Activated CD8-positive, alpha-beta memory T cell treated with anti-CD3 and anti-CD28 coated beads for 36 hours (primary cell): ENCODE measurements at regions not wholly inside any gene's neighbourhood (a gene's known extent, or its start where the extent isn't known, plus 50 kb on each side); places are given as distances from the start of the nearest gene placed in this dataset.

Source experiments
- CTCF ChIA-PET: fragments of 350-600 bp; sonication (Branson Sonifier 250); formaldehyde crosslinking; loops from one replicate; lab custom pipeline; 2021; ENCODE audit warnings: antibody characterized with exemption; lab: Charles Lee
- POLR2A ChIA-PET: fragments of 350-600 bp; sonication (Branson Sonifier 250); formaldehyde crosslinking; loops from one replicate; lab custom pipeline; 2021; ENCODE audit warnings: antibody characterized with exemption; lab: Charles Lee

DNA sequence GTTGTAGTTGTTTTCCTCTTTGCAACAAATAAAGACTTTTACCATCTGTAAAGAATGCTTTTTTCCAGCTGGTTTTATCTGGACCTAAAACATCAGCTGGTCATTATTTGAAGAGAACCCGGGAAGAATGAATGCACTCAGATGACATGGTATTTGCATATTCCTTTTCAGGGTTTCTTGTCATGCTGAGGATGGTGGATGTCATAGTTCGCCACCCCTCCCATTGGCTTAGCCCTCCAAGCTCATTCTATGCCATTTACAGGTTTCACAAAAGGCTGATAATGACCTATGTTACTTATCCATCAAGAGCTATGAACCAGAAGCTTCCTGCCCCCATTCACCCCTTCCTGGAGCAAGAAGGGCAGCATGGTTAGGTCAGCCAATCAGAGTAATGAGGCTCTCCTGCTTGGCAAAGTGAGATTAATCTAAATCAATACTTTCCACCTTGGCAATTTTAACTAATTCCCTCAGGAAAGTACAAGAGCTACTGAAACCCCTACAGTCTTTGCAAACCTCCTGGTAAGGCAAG, 440.5 kb upstream of the TLE4 start:
- POLR2A ChIA-PET, result no interaction called here
- CTCF ChIA-PET, result interaction anchor here (0.8 kb wide), 1 partner anchor 204 kb away, joined by 3 read pairs; no protein-coding TSS in a partner anchor

DNA sequence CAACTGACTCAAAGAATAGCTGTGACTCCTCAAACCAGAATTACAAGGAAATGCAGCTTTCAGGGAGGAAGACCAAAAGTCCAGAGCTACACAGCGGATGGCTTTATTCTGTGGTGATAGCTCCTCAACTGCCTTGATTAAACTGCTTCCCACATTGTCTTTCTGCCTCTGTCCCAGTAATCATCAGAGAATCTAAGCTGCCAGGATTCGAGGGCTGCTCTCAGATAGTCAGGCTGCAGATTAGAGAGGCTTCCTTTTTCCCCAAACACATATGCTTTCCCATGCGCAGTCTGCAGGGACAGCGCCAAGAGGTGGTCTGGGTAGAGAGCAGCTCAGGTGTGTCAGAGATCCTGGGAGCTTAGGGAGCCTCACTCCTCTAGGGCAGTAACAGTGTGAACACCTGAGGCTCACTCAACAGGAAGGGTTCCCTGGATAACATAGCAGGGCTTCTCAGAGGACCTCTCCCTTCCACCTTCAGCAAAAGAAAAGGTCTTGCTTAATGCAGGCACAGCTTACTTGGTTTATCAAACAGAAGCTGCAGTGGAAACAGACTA, 439.9 kb upstream of the TLE4 start:
- ChIA-PET CTCF (interaction anchor here (0.8 kb wide), 1 partner anchor 203 kb away, joined by 3 read pairs; no protein-coding TSS in a partner anchor), POLR2A (no interaction called here)

DNA sequence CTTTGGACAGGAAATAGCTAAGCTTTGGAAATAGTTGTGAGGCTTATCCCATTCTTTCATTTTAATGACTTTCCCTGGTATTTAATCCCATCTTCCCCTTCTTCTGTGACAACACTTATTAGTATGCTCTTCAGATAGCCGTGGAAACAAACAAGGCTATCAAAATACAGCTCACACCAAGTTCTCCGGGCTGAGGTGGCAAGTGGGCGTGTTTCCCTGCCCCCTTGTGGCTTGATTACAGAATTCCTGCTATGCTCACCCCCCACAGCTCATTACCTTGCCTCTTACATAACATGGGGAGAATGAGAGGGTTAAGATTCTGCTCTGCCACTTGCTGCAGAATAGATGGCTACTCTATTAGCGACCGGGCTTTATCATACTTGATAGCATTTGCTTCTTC, 437.1 kb upstream of the TLE4 start:
- CTCF ChIA-PET, result no interaction called here
- POLR2A ChIA-PET, result no interaction called here

- ChIA-PET CTCF (no interaction called here), POLR2A (no interaction called here)
Measured at GRCh38 chr9:79135681-79136415, 435.9 kb upstream of the TLE4 start.

GRCh38 chr9:79140751-79141150, 431.0 kb upstream of the TLE4 start:
- ChIA-PET CTCF (no interaction called here), POLR2A (no interaction called here)

DNA sequence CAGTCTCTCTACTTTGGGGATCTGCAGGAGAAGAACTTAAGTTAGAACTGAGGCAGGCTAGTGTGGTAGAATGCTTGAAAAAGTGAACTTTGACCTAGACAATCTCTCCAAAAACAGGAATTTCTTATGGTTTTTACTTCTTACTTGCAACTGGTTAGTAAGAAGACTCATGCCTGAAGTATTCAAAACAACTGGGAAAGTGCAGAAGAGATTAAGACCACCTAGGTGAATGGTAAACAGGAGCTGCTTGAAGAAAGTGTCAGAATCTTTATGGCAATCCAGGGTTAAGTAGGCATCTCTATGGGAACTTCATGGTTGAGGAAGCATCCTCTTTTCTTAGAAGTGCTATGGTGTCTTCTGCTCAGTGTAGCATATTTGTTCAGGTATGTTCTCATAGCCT, 428.6 kb upstream of the TLE4 start:
- ChIA-PET CTCF (no interaction called here), POLR2A (no interaction called here)

- CTCF ChIA-PET, result no interaction called here
Measured at GRCh38 chr9:79145442-79145841, 426.3 kb upstream of the TLE4 start.

GRCh38 chr9:79149585-79149984, 422.2 kb upstream of the TLE4 start:
- ChIA-PET CTCF (no interaction called here), POLR2A (no interaction called here)

More at GRCh38 chr9:79145442-79145841, 426.3 kb upstream of the TLE4 start:
- POLR2A ChIA-PET, result no interaction called here

DNA sequence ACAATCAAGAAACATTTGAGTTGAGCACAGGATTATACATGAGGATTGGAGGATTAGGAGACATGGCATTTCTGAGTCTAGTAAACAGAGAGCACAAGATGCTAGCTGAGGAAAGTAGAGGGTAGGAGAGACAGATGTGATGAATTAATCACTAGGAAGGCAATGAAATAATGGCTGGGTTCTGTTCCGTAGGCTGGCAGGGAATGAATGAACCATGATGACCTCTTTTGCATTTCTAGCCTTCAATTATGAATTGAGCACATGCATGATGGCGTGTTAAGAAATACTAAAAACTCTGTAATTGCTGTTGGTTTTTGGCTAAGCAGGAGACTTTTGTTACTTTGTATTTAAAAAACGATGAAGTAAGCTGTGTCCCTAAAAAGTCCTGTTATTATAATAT, 420.0 kb upstream of the TLE4 start:
- CTCF ChIA-PET, result no interaction called here
- POLR2A ChIA-PET, result no interaction called here

DNA sequence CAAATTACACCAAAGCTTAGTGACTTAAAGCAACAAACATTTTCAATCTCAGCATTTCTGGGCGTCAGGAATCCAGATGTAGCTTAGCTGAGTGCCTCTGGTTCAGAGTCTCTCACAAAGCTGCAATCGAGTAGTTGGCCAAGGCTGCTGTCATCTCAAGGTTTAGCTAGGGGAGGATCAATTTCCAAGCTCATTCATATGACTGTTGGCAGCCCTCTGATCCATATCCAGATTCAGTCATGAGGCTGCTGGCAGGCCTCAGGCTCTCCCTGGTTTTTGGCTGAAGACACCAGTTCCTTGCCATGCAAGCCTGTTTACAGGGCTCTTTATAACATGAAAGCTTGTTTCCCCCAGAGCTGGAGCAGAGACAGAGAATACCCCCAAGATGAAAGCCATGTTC, 419.5 kb upstream of the TLE4 start:
- ChIA-PET CTCF (no interaction called here), POLR2A (no interaction called here)

GRCh38 chr9:79154806-79155205, 417.0 kb upstream of the TLE4 start:
- ChIA-PET CTCF (no interaction called here), POLR2A (no interaction called here)

DNA sequence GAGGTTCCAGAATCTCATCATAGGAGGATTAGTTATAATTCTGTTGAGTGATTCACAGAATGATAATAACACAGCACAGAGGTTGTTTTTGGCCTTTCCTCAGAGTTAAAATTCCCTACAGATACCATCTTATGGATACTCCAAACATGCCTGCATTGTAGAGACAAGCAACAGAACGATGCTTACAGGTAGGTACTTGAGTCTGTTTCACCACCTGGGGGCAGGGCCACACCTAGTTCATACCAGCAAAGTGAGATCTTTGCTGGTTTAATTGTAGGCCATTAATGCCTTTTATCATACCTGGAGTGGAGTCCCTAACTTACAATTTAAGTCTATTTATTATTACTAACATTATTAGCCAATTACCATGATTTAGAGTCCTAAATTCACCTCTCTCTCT, 416.5 kb upstream of the TLE4 start:
- POLR2A ChIA-PET, result no interaction called here

DNA sequence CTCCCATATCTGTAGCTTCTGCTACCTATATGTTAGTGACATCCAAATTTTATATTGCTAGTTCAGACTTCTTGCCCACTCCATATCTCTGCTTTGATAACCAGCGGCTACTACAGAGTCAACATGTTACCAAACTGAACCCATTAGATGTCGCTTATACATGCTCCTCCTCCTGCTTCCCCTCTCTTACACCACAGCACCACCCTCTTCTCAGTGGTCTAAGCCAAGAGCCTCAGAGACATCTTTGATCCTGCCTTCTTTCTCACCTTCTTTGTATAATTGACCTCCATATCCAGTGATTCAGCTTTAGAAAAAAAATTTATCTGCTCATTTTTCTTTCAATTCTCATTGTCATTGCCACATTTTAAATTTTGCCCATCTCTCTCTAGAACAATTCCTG, 408.2 kb upstream of the TLE4 start:
- ChIA-PET POLR2A (no interaction called here), CTCF (no interaction called here)

More for the DNA sequence above, 416.5 kb upstream of the TLE4 start:
- CTCF ChIA-PET, result no interaction called here

GRCh38 chr9:79164406-79164805, 407.4 kb upstream of the TLE4 start:
- ChIA-PET CTCF (no interaction called here), POLR2A (no interaction called here)

GRCh38 chr9:79165020-79165780, 406.6 kb upstream of the TLE4 start:
- POLR2A ChIA-PET, result no interaction called here
- CTCF ChIA-PET, result no interaction called here

DNA sequence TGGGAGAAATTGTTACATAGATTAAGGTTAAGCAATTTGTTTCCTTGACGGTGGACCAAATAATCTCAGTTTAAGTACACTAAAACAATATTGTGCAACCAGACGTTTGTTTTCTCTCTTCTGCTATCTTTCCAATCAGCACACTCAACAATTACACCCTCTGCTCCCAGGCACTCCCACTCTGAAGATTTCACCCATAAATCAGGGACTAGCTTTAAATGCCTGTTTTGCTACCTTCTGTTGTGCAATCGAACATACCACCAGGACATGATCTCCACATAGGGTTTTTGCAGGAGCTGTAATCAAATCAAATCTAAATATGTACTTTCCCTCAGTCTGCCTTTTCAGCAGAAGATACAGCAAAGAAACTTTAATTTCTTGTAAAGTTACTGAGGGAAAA, 405.8 kb upstream of the TLE4 start:
- POLR2A ChIA-PET, result no interaction called here
- CTCF ChIA-PET, result no interaction called here

GRCh38 chr9:79170643-79171042, 401.1 kb upstream of the TLE4 start:
- ChIA-PET POLR2A (no interaction called here), CTCF (no interaction called here)

GRCh38 chr9:79173932-79174331, 397.8 kb upstream of the TLE4 start:
- CTCF ChIA-PET, result no interaction called here
- POLR2A ChIA-PET, result no interaction called here

GRCh38 chr9:79176014-79176697, 395.6 kb upstream of the TLE4 start:
- ChIA-PET POLR2A (no interaction called here), CTCF (no interaction called here)

- CTCF ChIA-PET, result no interaction called here
- POLR2A ChIA-PET, result no interaction called here
Measured at GRCh38 chr9:79184831-79185230, 386.9 kb upstream of the TLE4 start.
